AG09309 (cell line): ENCODE measurements at regions not wholly inside any gene's neighbourhood (a gene's known extent, or its start where the extent isn't known, plus 50 kb on each side); places are given as distances from the start of the nearest gene placed in this dataset.
"Not testable (repeated sequence)": the region's sequence is repeated elsewhere in the genome, so short reads cannot be mapped to it uniquely, and the experiment has no call there.

ENCODE experiments used
- DNase-seq: peaks from one replicate; pipeline ENCODE4 v3.0.0-alpha.2; 2010; ENCODE audit warnings: low read depth
- H3K4me3 ChIP-seq: 2 replicates; pipeline ENCODE4 v1.5.1; 2011; ENCODE audit warnings: mild to moderate bottlenecking, low read depth, low read length, moderate library complexity; ENCODE audit not compliant: control insufficient read depth
- CTCF ChIP-seq: IDR thresholded peaks from 2 replicates; pipeline ENCODE4 v1.5.1; 2011; ENCODE audit warnings: mild to moderate bottlenecking, low read depth, low read length, inconsistent platforms; ENCODE audit not compliant: insufficient read depth, control insufficient read depth; ENCODE audit errors: missing control alignments

- no peak overlapping the region for H3K4me3 ChIP-seq
- DNase-seq, result no peak
- TF ChIP-seq CTCF, result no peak
Measured at GRCh38 chr1:199087144-199087543, 448.3 kb downstream of the PTPRC start.

GRCh38 chr1:199089393-199090122 is 450.7 kb downstream of the PTPRC start:
- TF ChIP-seq CTCF, result no peak
- DNase-seq, result no peak
- no peak overlapping the region for H3K4me3 ChIP-seq

GRCh38 chr1:199095628-199096027 is 456.8 kb downstream of the PTPRC start:
- not testable (repeated sequence) for DNase-seq

GRCh38 chr1:199096591-199096990 is 457.8 kb downstream of the PTPRC start:
- no peak for TF ChIP-seq CTCF
- no peak overlapping the region for H3K4me3 ChIP-seq
- DNase-seq, result no peak

More at GRCh38 chr1:199095628-199096027, 456.8 kb downstream of the PTPRC start:
- not testable (repeated sequence) for H3K4me3 ChIP-seq

GRCh38 chr1:199098468-199098867 is 459.6 kb downstream of the PTPRC start:
- no peak overlapping the region for H3K4me3 ChIP-seq
- DNase-seq, result no peak
- TF ChIP-seq CTCF, result no peak

GRCh38 chr1:199101139-199101538 is 462.3 kb downstream of the PTPRC start:
- TF ChIP-seq CTCF, result no peak
- no peak for DNase-seq
- H3K4me3 ChIP-seq, result no peak overlapping the region

- no peak for DNase-seq
- no peak overlapping the region for H3K4me3 ChIP-seq
- TF ChIP-seq CTCF, result no peak
Measured at GRCh38 chr1:199101635-199102034, 462.8 kb downstream of the PTPRC start.
